ENCODE measurements at regions not wholly inside any gene's neighbourhood (a gene's known extent, or its start where the extent isn't known, plus 50 kb on each side); places are given as distances from the start of the nearest gene placed in this dataset.

GRCh38 chr4:137775701-137776100 is 243.4 kb upstream of the PCDH18 start:
- DNase-seq (ENCODE audit: low read depth, low spot score) (no peak), ATAC-seq (no peak)
- TF ChIP-seq SIN3A (IDR thresholded peaks at IDR 0.05; ENCODE audit: borderline replicate concordance, insufficient read depth, low read depth, low read length) (no peak), TCF7L2 (IDR thresholded peaks at IDR 0.05; ENCODE audit: low read depth, low read length) (no peak), REST (IDR thresholded peaks at IDR 0.05; ENCODE audit: insufficient read depth in 1 of 2, low read depth in 2 of 2, low read length in 1 of 2) (no peak), POLR2AphosphoS5 (IDR thresholded peaks at IDR 0.05; ENCODE audit: low read depth, low read length) (no peak), CTCF (IDR thresholded peaks at IDR 0.05) (no peak)
- intact Hi-C loops (cut with micrococcal nuclease; ENCODE audit: unreplicated experiment) = no loop called here
- Histone ChIP-seq H3K9me3 (ENCODE audit: control insufficient read depth, insufficient read depth, low read depth, low read length) (no peaks in the 10 kb centered on the region), H3K4me1 (ENCODE audit: control insufficient read depth, insufficient read depth, low read length) (no peaks in the 10 kb centered on the region), H3K4me3 (ENCODE audit: low read depth in 2 of 2, low read length in 2 of 2) (no peak overlapping the region), H3K27ac (ENCODE audit: low read length) (no peak overlapping the region), H3K36me3 (ENCODE audit: control insufficient read depth, insufficient read depth, low read length) (no peaks in the 10 kb centered on the region), H3K27me3 (ENCODE audit: control insufficient read depth, insufficient read depth, low read length) (no peaks in the 10 kb centered on the region)
- POLR2A ChIA-PET = no interaction called here
- no TSS peak for BruUV-seq (replicated peaks)
- in situ Hi-C loops (cut with HindIII; ENCODE audit: low pct_unique_long_range_greater_than_20kb, low sequenced_read_pairs) = no loop called here
- CTCF ChIA-PET = no interaction called here

- POLR2A ChIA-PET = no interaction called here
- TF ChIP-seq REST (IDR thresholded peaks at IDR 0.05; ENCODE audit: insufficient read depth in 1 of 2, low read depth in 2 of 2, low read length in 1 of 2) (no peak), TCF7L2 (IDR thresholded peaks at IDR 0.05; ENCODE audit: low read depth, low read length) (no peak), CTCF (IDR thresholded peaks at IDR 0.05) (no peak), POLR2AphosphoS5 (IDR thresholded peaks at IDR 0.05; ENCODE audit: low read depth, low read length) (no peak), SIN3A (IDR thresholded peaks at IDR 0.05; ENCODE audit: borderline replicate concordance, insufficient read depth, low read depth, low read length) (no peak)
- Histone ChIP-seq H3K27me3 (ENCODE audit: control insufficient read depth, insufficient read depth, low read length) (no peaks in the 10 kb centered on the region), H3K4me1 (ENCODE audit: control insufficient read depth, insufficient read depth, low read length) (no peaks in the 10 kb centered on the region), H3K36me3 (ENCODE audit: control insufficient read depth, insufficient read depth, low read length) (no peaks in the 10 kb centered on the region), H3K4me3 (ENCODE audit: low read depth in 2 of 2, low read length in 2 of 2) (no peak overlapping the region), H3K9me3 (ENCODE audit: control insufficient read depth, insufficient read depth, low read depth, low read length) (no peaks in the 10 kb centered on the region), H3K27ac (ENCODE audit: low read length) (no peak overlapping the region)
- BruUV-seq (replicated peaks) = no TSS peak
- intact Hi-C loops (cut with micrococcal nuclease; ENCODE audit: unreplicated experiment) = no loop called here
- ATAC-seq (no peak), DNase-seq (ENCODE audit: low read depth, low spot score) (no peak)
- in situ Hi-C loops (cut with HindIII; ENCODE audit: low pct_unique_long_range_greater_than_20kb, low sequenced_read_pairs) = no loop called here
- CTCF ChIA-PET = no interaction called here
Observed at GRCh38 chr4:137774501-137774900, 242.2 kb upstream of the PCDH18 start.

Measured in Panc1 (cell line).